DOHH2 (cell line): ENCODE measurements at regions not wholly inside any gene's neighbourhood (a gene's known extent, or its start where the extent isn't known, plus 50 kb on each side); places are given as distances from the start of the nearest gene placed in this dataset.
"Not testable (repeated sequence)": the region's sequence is repeated elsewhere in the genome, so short reads cannot be mapped to it uniquely, and the experiment has no call there.

Source experiments
- EZH2phosphoT487 ChIP-seq: fragments of 200-600 bp; sonication (generic); IDR thresholded peaks from 2 replicates; pipeline ENCODE4 v1.6.1; 2017; ENCODE audit warnings: borderline replicate concordance, mild to moderate bottlenecking, antibody characterized with exemption, low read length, moderate library complexity, mixed read lengths
- TF ChIP-seq, protein P1 (sequence below): fragments of 200-600 bp; sonication (generic); IDR thresholded peaks from one replicate; pipeline ENCODE4 v1.5.1; 2014; ENCODE audit warnings: antibody characterized with exemption, mild to moderate bottlenecking, low read depth, low read length; ENCODE audit not compliant: poor library complexity, severe bottlenecking

DNA sequence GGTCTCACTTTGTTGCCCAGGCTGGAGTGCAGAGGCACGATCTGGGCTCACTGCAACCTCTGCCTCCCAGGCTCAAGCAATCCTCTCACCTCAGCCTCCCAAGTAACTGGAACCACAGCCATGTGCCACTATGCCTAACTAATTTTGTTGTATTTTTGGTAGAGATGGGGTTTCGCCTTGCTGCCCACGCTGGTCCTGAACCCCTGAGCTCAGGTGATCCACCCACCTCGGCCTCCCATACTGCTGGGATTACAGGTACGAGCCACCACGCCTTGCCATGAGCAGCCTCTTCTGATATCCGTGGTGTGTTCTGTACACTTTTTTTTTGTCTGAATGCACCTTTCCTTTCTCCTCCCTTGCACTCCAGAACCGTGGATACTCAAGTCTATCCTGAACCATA lies 394.4 kb downstream of the SPATA31A6 start:
- TF ChIP-seq, protein P1, sequence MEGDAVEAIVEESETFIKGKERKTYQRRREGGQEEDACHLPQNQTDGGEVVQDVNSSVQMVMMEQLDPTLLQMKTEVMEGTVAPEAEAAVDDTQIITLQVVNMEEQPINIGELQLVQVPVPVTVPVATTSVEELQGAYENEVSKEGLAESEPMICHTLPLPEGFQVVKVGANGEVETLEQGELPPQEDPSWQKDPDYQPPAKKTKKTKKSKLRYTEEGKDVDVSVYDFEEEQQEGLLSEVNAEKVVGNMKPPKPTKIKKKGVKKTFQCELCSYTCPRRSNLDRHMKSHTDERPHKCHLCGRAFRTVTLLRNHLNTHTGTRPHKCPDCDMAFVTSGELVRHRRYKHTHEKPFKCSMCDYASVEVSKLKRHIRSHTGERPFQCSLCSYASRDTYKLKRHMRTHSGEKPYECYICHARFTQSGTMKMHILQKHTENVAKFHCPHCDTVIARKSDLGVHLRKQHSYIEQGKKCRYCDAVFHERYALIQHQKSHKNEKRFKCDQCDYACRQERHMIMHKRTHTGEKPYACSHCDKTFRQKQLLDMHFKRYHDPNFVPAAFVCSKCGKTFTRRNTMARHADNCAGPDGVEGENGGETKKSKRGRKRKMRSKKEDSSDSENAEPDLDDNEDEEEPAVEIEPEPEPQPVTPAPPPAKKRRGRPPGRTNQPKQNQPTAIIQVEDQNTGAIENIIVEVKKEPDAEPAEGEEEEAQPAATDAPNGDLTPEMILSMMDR: not testable (repeated sequence)
- TF ChIP-seq EZH2phosphoT487: not testable (repeated sequence)
